ENCODE measurements at regions not wholly inside any gene's neighbourhood (a gene's known extent, or its start where the extent isn't known, plus 50 kb on each side); places are given as distances from the start of the nearest gene placed in this dataset.
"Not testable (repeated sequence)": the region's sequence is repeated elsewhere in the genome, so short reads cannot be mapped to it uniquely, and the experiment has no call there.

- DNase-seq: no peak
Measured at GRCh38 chr6:113060664-113061063, 713.5 kb downstream of the RFPL4B start.

DNA sequence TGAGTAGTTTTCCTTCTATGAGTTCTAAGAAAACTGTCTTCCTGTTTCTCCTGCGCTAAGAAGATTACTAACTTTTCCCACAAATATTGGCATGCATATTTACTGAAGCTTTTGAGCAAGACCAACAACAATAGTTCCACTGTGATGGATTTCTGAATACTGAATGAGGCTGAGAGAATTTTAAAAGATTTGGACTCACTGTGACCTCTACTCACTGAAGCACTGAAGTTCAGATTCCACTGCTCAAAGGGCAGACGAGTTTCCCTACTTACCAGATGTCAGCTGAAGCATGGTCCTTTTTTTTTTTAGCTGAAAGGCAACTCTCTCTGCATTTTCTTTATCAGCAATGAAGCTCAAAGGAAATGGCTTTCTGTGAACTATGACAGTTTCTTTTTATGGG lies 718.5 kb downstream of the RFPL4B start:
- DNase-seq: no peak

GRCh38 chr6:113067612-113068275 lies 720.6 kb downstream of the RFPL4B start:
- DNase-seq: no peak

DNA sequence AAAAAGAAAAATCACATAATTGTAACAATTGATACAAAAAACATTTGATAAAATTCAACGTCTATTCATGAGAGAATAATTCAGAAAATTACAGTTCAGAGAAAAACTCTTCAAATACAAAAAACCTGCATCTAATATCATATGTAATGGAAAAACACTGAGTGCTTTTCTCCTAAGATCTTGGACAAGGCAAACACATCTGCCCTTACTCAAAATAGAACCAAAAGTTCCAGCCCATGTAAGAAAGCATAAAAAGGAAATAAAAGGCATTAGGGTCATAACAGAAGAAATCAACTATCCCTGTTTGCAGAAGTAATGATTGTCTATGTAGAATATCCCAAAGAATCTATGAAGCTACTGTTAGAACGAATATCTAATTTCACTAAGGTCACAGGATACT lies 721.4 kb downstream of the RFPL4B start:
- no peak for DNase-seq

GRCh38 chr6:113070681-113071080 lies 723.6 kb downstream of the RFPL4B start:
- not testable (repeated sequence) for DNase-seq

DNA sequence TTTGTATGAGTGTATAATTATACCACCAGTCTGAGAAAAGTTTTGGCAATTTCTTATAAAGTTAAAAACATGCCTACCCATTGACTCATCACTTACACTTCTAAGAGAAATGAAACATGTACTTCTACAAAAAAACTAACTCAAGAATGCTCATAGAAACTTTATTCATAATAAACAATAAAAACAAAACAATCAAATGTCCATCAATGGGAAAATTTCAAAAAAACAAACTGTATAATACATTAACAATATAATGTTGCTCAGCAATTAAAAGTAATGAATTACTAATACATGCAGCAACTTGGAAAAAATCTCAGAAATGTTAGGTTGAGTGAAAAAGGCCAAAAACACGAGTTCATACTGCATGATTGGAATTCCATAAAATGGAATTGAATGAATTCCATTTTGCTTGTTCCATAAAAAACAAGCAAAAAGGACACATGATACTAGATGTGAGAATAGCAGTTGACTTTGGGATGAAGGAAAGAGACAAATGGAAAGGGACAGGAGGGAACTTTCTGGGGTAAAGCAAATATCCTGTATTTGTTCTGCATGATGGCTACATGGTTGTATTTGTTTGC lies 726.6 kb downstream of the RFPL4B start:
- no peak for DNase-seq

GRCh38 chr6:113076116-113076515 lies 729.0 kb downstream of the RFPL4B start:
- no peak for DNase-seq

DNA sequence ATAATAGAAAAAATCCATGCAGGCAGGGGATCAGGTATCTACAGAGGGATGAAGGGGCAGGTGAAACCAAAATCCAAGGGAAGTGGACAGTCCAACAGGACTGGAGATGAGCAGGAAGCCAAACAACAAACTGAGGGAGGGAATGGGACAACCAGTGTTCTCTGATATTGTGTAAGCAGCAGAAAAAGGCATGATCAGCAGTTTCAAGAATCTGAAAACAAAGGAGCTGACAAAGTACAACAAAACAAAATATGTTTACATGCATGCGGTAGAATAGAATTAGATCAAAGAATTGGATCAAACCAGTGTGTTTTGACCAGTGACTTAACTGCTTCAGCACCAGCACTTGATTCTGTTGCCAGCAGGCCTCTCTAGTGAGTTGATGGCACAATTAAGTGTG lies 729.7 kb downstream of the RFPL4B start:
- no peak for DNase-seq

DNA sequence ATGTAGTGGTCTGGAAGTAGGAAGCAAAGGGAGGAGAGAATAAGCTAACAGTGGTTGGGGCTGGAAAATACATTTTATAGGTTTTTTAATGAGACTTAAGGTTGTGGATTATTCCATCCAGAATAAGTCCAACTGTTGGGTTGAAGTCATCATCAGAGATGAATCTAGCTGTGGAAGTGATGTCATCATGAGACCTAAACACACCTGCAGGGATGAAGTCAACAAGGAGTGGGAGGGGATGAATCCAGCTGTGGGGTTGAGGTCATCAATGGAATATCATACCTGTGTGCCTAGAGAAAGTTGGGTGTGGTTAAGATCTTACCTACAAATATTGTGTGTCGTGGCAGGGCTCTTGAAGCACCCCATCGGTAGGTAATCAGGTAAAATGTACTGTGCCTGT lies 730.7 kb downstream of the RFPL4B start:
- DNase-seq: no peak

- DNase-seq: no peak
Measured at GRCh38 chr6:113078791-113079190, 731.7 kb downstream of the RFPL4B start.

- DNase-seq: no peak
Measured at GRCh38 chr6:113082745-113083144, 735.6 kb downstream of the RFPL4B start.

DNA sequence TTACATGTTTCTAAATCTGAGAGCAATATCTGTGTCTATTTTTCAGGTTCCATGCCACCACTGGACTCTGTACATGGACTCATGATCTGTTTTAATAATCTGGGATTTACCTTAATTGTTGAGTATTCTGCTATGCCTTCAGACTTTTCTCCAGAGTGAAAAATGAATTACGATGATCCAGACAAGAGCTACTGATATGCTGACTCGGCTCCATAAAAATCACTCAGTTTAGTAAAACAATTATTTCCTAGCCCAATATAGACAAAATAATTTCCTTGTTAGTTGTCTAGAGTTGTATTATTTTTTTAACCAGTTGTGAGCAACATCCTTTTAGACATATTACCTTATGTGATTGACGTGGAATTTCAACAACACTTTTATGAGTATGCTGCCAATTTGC lies 736.8 kb downstream of the RFPL4B start:
- DNase-seq: no peak

- DNase-seq: no peak
Measured at GRCh38 chr6:113089056-113089455, 741.9 kb downstream of the RFPL4B start.

GRCh38 chr6:113092795-113093194 lies 745.7 kb downstream of the RFPL4B start:
- DNase-seq: no peak

- DNase-seq: no peak
Measured at GRCh38 chr6:113094779-113095178, 747.6 kb downstream of the RFPL4B start.

- no peak for DNase-seq
Measured at GRCh38 chr6:113095841-113096240, 748.7 kb downstream of the RFPL4B start.

DNA sequence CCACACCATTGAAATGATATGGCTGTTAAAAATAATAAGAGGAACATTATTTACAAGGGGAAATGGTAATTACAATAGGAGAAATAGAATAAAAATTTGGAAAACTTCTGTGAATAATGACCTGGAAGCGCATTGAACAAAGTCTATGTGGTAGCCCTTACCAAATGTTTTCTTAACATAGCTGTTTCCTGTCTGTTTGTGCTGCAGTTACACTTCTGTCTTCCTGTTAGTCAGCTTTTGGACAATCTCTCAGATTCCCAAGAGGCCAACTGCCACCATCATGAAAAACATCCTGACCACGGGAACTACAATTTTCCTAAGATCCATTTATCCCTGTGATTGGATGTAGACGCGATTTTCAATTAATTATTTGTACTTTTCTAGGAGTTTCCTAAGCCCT lies 754.4 kb upstream of the MARCKS start:
- no peak for DNase-seq

GRCh38 chr6:113103634-113104361 lies 753.3 kb upstream of the MARCKS start:
- DNase-seq: no peak

- DNase-seq: no peak
Measured at GRCh38 chr6:113104541-113104940, 752.6 kb upstream of the MARCKS start.

GRCh38 chr6:113104951-113105350 lies 752.2 kb upstream of the MARCKS start:
- no peak for DNase-seq

DNA sequence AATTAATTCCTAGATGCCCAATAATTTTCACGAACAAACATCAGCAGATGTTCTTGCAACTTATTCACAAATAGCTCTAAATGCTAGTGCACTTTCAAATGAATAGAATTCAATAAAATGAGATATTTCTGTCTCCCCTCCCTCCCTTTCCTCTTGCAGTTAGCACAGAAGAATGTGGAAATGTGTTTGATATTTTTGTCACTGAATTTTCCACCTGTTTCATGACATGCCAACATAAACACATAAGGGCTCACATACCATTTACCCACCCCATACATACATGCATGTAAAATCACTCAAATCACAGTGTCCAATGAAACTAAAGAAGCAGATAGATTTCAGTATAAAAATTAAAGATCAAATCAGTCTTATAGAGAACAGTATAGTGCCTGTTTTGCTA lies 746.9 kb upstream of the MARCKS start:
- no peak for DNase-seq

DNA sequence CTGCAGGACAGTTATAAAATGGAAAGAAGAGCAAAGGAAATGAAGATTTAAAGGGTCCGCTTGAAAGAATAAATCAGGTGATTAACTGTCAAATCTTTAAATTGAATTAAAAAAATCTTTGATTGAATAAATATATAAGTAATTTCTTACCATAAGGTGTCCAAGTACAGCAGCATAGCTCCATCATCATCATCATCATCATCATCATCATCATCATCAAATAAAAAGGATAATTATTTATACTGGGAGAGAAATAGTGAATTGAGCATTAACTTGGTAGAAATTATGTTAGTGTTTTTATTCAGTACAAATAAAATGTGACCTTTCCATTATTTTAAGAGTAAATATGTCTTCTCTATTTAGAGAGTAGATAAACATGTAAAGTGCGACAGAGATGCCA lies 745.6 kb upstream of the MARCKS start:
- DNase-seq: no peak

DNA sequence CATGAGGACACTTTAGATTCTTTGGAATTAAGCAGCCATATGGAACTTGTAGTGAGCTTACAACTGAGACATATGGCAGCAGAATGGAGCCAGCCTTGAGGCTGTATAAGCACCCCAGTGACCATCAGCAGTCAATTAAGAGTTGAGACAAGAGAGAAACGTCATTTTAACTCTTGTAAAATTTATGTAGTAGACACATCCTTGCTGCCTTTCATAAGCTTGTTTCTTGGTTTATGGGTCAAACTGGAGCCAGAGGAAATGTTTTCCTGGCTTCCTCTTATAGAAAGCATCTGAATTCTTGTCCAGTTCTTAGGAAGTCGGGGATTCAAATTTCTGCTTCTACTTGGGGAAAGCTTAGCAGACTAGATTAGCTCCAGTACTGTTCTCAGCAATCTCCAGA lies 745.1 kb upstream of the MARCKS start:
- no peak for DNase-seq

DNA sequence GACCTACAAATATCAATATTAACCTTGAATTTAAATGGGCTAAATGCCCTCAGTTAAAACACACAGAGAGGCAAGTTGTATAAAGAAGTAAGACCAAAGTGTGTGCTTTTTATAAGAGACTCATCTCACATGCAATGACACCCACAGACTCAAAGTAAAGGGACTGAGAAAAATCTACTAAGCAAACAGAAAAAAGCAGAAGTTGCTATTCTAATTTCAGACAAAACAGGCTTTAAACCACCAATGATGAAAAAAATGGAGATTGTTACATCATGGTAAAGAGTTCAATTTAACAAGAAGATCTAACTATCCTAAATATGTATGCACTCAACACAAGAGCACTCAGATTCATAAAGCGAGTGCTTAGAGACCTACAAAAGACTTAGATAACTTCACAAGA lies 741.9 kb upstream of the MARCKS start:
- no peak for DNase-seq

DNA sequence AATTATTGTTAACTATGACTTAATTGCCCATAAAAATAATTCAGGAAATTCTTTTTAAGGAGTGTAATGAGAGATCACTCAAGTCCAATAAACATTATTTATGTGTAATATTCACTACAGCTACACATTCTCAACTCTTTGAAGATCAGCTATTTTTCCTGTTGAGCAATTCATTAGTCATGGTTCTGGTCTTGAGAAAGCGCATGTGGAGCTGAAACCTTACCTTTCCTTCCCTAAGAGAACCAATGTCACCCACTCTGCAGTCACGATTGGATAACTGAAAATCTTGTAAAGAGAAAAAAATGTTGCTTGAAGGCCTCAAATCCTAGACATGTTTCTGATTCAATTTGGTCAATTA lies 736.9 kb upstream of the MARCKS start:
- no peak for DNase-seq

All from CD4-positive, alpha-beta T cell treated with Interleukin-4 for 4 hours (primary cell).